ENCODE measurements at regions not wholly inside any gene's neighbourhood (a gene's known extent, or its start where the extent isn't known, plus 50 kb on each side); places are given as distances from the start of the nearest gene placed in this dataset.

- no peak for DNase-seq (ENCODE audit: low read depth in 2 of 2)
Measured at GRCh38 chr9:107064378-107064777, 201.4 kb downstream of the ZNF462 start.

- no peak for DNase-seq (ENCODE audit: low read depth in 2 of 2)
Measured at GRCh38 chr9:107065549-107065948, 202.6 kb downstream of the ZNF462 start.

- no peak for DNase-seq (ENCODE audit: low read depth in 2 of 2)
Measured at GRCh38 chr9:107067739-107068416, 204.9 kb downstream of the ZNF462 start.

GRCh38 chr9:107068581-107068980 is 205.6 kb downstream of the ZNF462 start:
- DNase-seq (ENCODE audit: low read depth in 2 of 2), result no peak

GRCh38 chr9:107070586-107070985 is 207.6 kb downstream of the ZNF462 start:
- no peak for DNase-seq (ENCODE audit: low read depth in 2 of 2)

DNA sequence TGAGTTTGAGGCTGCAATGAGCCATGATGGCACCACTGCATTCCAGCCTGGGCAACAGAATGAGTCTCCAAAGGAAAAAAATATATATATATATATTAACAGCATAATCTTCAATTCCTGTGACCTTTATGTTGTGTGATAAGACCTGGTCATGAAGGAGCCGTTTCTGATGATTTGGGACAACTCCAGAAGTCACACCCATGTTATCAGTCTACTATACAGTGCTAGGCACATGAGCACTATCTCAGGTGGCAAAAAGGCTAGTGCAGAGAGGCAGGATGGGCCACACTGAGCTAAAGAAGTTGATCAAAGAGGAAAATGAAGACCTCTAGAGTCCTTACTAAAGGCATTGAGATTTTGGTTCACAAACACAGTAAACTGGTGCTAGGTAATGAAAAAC is 205.0 kb upstream of the RAD23B start:
- DNase-seq (ENCODE audit: low read depth in 2 of 2), result no peak

DNA sequence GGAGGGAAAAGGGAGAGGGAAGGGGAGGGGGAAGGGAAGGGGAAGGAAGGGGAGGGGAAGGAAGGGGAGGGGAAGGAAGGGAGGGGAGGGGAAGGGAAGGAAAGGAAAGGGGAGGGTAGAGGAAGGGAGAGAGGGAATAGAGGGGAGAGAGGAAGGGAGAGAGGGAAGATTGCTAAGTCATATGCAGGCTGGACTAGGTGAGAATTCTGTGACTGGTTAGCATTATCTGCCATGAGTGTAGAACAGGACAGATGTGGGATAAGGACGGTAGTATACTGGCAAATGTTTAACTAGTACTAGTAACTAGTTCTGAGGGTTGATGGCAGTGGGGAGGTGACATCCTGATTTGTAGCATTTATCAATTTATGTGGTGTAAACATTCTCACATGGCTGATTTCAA is 203.5 kb upstream of the RAD23B start:
- no peak for DNase-seq (ENCODE audit: low read depth in 2 of 2)

DNA sequence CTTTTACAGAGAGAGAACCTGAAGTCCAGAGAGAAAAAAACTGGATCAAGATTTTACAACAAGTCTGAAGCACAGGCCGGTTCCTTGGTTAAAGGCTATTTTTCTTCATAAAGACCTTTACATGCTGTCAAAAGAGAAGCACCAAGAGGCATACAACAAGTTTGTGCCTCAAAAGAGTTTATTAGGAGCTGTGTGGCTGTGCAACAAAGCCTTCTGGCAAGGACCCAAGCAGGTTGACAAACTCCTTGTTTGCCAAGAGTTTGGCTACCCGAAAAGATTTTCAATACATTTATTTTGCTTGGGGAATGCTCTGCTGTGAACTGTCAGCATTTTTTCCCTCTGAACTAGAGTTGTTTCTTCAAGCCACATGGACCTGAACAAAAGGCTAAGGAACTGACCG is 202.9 kb upstream of the RAD23B start:
- DNase-seq (ENCODE audit: low read depth in 2 of 2), result no peak

- DNase-seq (ENCODE audit: low read depth in 2 of 2), result no peak
Measured at GRCh38 chr9:107086460-107086859, 196.6 kb upstream of the RAD23B start.

GRCh38 chr9:107087222-107087621 is 195.9 kb upstream of the RAD23B start:
- DNase-seq (ENCODE audit: low read depth in 2 of 2), result no peak

GRCh38 chr9:107090218-107090617 is 192.9 kb upstream of the RAD23B start:
- no peak for DNase-seq (ENCODE audit: low read depth in 2 of 2)

DNA sequence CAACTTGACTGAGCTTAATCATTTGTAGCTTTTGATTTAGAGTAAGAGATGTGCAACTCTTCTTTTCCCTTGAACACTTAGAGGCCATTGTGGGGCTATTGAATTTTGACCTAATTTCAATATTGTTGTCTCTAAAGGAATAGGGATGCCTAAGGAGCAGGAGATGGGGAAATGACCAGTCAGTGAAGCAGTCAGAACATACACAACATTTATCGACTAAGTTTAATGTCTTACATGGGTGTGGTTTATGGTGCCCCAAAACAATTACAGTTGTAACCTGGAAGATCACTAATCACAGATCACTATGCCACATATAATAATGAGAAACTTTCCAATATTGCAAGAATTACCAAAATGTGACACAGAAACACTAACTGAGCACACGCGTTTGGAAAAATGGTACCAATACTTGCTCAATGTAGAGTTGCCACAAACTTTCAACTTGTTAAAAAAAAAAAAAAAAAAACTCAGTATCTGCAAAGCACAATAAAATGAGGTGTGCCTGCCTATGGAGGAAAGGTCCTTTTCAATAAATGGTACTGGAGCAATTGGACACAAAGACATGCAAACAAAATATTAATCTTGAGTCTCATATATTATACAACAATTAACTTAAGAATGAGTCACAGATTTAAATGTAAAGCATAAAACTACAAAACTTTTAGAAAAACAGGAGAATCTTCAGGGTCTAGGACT is 189.6 kb upstream of the RAD23B start:
- DNase-seq (ENCODE audit: low read depth in 2 of 2), result no peak

- no peak for DNase-seq (ENCODE audit: low read depth in 2 of 2)
Measured at GRCh38 chr9:107094370-107094769, 188.7 kb upstream of the RAD23B start.

- DNase-seq (ENCODE audit: low read depth in 2 of 2), result no peak
Measured at GRCh38 chr9:107100591-107100990, 182.5 kb upstream of the RAD23B start.

DNA sequence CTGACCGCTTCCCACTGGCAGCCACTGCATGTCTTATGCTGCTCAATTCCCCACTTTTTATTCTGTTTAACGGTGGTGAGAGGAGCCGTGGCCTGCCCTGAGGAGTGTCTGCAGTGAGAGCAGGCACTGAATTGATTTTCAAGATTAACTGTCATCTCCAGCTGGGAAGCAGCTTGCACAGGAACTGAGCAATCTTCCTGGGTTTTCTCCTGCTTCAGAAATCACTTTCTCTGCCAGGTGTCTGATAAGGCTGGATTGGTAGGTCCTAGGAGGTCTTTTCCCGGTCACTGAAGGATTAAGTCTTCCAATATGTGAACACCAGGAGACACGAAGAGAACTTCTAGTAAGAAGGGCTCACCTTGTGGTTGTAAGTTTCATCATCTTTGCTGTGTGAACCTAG is 181.1 kb upstream of the RAD23B start:
- DNase-seq (ENCODE audit: low read depth in 2 of 2), result no peak

GRCh38 chr9:107103621-107104020 is 179.5 kb upstream of the RAD23B start:
- DNase-seq (ENCODE audit: low read depth in 2 of 2), result no peak

- DNase-seq (ENCODE audit: low read depth in 2 of 2), result no peak
Measured at GRCh38 chr9:107105784-107106183, 177.3 kb upstream of the RAD23B start.

GRCh38 chr9:107106416-107106815 is 176.7 kb upstream of the RAD23B start:
- no peak for DNase-seq (ENCODE audit: low read depth in 2 of 2)

DNA sequence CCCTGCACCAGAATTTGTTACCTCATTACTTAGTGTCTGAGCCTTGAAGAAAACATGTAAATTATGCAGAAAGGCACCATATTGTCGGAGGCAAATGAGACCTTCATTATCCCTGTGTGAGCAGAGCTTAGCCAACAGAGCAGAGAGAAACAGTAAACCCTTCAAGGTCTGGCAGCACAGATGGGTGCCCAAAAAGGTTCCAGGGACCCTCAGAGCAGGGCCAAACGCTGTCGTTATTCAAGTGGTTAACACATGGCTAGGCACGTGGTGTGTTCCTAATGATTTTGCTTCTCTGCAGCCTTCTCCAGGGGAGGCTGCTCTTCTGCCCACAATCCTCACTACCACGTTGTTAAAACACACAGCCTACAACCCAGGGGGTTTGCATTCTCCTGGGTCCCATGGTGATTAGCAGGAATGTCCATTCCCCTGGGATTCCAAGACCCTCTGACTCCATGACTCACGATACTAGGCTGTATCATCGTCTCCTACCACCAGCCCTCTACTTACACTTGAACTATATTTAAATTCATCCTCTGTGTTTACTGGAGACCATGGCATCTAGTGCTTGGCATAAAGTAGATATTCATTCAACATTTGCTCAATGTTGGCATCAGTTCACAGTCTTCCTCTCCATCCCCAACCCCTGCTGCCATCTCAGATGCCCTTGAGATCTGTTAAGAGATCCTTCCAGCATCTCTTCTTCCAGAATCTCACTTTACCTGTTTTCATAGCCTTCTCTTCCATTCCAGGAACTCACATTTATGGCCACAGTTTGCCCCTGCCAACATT is 174.5 kb upstream of the RAD23B start:
- DNase-seq (ENCODE audit: low read depth in 2 of 2), result no peak

DNA sequence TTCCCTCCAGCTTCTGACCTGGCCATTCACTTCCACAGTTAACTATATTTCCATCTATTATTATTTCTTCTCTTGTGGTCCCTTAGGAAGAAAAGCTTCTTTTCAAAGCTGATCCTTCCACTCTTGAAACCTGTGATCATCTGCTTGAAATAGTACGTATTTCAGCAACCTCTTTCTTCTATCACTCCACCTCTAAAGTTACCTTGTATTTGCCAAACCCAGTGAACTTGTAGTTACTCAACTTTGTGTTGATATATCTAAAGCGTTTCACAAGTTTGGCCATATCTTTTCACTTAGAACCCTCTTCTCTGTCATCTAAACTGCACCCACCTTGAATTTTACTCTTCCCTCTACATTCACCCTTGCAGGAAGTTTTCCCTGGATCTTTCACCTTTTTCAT is 173.8 kb upstream of the RAD23B start:
- DNase-seq (ENCODE audit: low read depth in 2 of 2), result no peak

GRCh38 chr9:107110153-107110552 is 172.9 kb upstream of the RAD23B start:
- no peak for DNase-seq (ENCODE audit: low read depth in 2 of 2)

GRCh38 chr9:107112707-107113243 is 170.3 kb upstream of the RAD23B start:
- DNase-seq (ENCODE audit: low read depth in 2 of 2), result no peak

Data from activated CD8-positive, alpha-beta memory T cell treated with anti-CD3 and anti-CD28 coated beads for 4 hours (primary cell).